ENCODE measurements at regions not wholly inside any gene's neighbourhood (a gene's known extent, or its start where the extent isn't known, plus 50 kb on each side); places are given as distances from the start of the nearest gene placed in this dataset.

DNA sequence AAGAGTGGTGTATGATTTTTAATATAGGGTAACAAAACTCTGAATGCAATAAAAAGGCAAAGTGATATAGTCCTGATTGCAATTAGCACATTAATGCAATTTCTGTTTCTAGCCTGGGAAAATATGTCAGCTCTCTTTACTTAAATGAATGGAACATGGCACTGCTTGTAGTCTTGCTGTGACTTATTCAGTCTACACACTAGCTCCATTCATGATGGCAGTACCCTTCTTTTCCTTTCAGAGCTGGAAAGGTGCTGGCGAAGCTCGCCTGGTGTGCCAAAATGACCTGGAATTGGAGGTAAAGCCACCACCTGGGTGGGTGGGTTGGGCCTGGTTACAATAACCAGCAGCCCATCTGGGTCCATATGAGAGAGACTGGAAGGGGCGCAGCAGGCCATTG is 85.3 kb downstream of the ZNF365 start:
- no peak for TF ChIP-seq EZH2 (IDR thresholded peaks at IDR 0.05; ENCODE audit: borderline replicate concordance, low read depth, low read length, severe bottlenecking)
- TF ChIP-seq, protein P1, sequence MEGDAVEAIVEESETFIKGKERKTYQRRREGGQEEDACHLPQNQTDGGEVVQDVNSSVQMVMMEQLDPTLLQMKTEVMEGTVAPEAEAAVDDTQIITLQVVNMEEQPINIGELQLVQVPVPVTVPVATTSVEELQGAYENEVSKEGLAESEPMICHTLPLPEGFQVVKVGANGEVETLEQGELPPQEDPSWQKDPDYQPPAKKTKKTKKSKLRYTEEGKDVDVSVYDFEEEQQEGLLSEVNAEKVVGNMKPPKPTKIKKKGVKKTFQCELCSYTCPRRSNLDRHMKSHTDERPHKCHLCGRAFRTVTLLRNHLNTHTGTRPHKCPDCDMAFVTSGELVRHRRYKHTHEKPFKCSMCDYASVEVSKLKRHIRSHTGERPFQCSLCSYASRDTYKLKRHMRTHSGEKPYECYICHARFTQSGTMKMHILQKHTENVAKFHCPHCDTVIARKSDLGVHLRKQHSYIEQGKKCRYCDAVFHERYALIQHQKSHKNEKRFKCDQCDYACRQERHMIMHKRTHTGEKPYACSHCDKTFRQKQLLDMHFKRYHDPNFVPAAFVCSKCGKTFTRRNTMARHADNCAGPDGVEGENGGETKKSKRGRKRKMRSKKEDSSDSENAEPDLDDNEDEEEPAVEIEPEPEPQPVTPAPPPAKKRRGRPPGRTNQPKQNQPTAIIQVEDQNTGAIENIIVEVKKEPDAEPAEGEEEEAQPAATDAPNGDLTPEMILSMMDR (IDR thresholded peaks at IDR 0.05; ENCODE audit: extremely low read depth in 1 of 2, insufficient read depth in 1 of 2, low read depth in 1 of 2, low read length in 2 of 2): no peak
